Dedifferentiated amniotic fluid mesenchymal stem cell (primary cell): ENCODE measurements at regions not wholly inside any gene's neighbourhood (a gene's known extent, or its start where the extent isn't known, plus 50 kb on each side); places are given as distances from the start of the nearest gene placed in this dataset.
"Not testable (repeated sequence)": the region's sequence is repeated elsewhere in the genome, so short reads cannot be mapped to it uniquely, and the experiment has no call there.

Experiments used
- DNase-seq: peaks from one replicate; pipeline ENCODE4 v3.0.0-alpha.2; 2016; ENCODE audit errors: extremely low spot score

DNA sequence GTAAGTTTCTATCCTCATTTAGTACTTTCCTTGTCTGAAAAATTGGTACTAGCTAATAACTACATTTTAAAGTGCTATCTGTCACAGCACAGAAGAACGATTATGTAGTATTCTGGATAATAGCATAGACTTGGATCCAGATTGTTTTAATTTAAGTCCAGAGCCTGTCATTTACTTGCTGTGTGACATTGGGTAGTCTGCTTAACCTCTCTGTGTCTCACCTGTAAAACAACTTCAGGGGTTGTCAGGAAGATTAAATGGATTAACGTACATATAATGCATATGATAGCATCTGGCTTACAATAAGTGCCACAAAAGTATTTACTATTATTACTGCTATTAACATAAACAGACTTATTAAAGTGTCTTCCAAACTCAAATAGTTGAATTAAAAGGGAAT is 1221.4 kb downstream of the GATA3 start:
- DNase-seq: no peak

DNA sequence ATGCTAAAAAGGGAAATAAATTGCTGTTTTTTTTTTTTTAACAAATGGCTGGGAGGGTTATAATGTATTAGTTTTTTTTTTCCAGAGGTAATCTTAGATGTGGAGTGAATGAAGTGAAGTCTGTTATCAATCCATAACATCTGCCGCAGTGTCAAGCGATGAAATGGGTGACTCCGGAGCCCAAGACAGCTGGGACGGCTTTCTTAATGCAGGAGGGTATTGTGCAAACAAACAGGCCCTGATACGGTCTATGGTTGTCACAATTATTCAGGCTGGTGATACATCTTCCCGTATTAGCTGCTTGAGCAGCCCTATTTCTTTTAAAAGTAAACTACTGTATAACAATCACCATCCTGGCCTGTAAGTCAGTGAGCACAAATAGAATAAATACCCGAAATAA is 1231.2 kb downstream of the GATA3 start:
- no peak for DNase-seq

DNA sequence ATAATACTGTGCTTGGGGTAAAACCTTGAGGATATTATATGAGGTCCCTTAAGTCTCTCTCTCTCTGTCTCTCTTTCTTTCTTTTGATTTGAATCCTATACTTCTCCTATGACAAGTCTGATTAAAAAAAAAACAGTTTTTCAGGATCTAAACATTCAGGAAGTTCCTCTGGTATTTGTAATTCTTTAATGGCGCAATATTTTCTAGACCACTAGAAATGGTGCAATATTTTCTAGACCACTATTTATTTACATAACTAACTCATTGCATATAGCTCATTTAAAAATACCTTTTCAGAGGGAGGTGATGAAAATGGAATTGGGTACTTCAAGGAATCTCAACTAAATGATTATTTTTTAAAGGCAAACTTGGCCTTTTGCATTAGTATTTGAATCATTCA is 1235.3 kb downstream of the GATA3 start:
- no peak for DNase-seq

DNA sequence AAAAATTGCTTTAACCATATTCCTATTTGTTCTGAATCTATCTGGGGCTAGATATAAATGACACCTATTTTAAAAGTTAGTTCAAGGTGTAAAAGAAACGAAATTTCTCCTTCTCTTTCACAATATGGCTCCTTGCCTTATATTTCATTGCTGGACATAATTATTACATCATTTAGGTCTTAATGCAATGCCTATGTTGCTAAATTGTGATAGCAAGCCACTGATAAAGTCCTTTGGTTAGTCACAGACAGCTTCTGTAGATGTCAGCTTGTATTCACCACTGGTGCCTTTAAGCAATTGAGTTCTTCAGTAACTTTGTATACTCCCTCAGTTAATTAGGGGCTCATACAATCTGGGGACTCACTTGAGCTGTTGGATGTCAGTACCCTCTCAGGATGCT is 1236.6 kb downstream of the GATA3 start:
- no peak for DNase-seq

DNA sequence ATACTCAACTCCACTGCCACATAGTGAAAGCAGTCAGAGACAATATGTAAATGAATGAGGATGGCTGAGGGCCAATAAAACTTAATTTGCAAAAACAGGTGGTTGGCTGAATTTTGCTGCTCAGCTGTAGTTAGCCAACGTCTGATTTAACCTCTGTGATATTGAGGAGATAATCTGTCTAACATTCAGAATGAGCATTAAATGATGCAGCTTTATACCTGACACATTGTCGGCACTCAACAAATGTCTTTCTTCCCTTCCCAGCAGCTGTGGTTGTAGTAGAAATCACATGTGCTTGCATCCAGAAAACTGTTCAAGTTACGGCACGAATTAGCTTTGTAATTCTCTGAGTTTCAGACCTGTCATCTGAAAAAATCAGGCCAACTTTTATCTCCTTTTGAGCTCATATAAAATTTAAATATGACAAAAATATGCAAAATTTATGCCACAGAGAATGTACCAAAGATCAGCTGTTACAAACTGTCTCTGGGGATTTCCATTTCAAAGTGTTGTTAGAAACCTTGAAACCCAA is 1239.7 kb downstream of the GATA3 start:
- DNase-seq: no peak

DNA sequence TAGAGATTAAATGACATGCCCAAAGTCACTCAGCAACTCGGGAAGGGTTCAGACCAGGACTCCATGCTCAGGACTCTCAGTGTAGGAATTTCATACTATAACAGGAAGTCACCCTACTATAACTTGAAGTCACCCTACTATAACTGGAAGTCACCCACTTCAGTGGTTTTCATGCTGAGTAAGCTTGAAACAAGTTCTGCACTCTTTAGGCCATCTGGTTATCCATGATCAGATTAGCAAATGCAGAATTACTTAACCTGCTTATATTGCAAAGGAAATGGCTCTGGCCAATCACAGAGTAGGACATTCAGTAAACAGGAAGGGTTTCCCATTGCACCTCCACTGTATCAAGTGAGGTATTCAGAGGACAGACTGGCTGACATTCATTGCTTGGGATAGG is 1240.4 kb downstream of the GATA3 start:
- DNase-seq: no peak

DNA sequence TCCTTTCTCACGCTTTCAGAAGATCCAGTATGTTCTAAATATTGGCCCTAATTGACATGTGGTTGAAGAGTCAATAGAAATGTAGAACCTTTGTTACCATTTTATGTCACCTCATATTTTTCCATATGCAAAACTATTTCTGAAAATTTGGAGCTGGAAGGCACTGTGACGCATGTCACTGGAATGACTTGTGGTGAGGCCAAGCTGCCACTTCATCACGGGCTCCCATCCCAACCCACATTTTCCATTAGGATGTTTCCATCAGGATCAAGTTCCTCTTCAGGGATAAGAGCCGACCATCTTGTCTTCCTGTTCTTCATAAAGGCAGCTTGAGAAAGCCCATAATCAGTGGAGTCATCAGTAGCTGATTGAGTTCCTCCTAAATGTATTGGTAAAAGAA is 1241.7 kb downstream of the GATA3 start:
- DNase-seq: no peak

DNA sequence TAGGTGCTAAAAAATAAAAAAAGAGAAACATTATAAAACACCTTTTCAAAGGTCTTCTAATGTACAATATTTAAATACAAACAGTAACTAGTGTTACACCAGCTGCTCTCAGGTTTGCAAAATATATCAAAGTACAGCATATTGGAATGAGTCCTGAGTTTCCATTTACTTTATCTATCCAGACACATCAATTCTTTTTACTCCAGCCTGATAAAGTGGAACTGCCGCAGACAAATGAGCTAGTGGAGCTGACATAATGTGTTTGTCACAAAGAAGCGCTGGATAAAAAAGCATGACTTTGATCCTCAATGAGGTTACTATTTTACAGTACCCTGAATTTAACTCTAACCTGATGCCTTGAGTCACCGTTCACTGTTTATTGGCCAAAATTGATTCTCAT is 1243.1 kb downstream of the GATA3 start:
- no peak for DNase-seq

DNA sequence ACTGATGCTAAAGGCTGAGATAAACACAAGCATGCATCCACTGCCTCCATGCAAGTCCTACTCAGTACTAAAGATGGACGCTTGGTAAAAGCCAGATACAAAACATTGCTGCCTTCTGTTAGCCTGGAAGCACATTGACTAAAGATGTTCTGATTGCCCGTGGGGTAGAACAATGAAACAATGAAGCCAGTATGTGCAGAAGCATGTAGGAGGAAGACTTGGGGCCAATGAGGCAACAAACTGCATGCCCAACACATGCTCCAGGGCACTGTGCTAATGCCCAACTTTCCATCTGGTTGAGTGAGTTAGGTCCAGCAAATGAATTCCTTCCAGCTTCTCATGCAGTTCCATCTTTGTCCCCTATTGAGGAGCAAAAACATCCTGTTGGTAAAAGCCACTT is 1245.5 kb downstream of the GATA3 start:
- no peak for DNase-seq

DNA sequence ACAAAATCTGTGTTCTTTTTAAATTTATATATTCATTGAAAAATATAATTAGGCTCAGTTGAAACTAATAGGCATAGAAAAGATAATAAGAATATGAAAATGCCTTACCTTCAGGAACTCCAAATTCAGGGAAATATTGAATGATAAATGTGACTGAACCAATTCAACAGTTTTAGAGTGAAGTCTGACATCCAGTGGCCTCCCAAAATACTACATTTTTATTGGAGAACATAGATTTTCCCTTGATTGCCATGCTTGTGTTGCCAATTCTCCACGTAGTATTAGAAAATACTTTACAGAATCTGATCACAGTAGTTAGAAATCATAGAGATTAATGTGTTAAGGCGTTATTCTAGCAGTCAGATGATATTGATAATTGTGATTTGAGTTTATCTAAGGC is 1246.7 kb downstream of the GATA3 start:
- DNase-seq: no peak

DNA sequence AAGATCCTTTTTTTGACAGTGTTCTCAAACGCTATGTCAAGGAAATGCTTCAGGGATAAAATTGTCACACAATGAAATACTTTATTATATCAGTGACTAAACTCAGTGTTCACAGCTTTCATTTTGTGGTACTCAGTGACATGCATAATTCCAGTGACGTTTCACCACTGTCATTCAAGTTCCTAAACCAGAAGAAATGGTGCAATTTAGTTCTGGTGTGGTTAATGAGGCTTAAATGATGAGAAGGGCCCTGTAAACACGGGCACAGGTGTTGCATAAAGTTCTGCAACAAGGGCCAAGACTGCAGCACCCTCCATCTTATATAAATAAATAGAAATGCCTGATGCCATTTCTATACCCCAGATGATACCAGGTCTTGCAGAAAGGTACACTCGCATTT is 1247.1 kb downstream of the GATA3 start:
- DNase-seq: no peak

DNA sequence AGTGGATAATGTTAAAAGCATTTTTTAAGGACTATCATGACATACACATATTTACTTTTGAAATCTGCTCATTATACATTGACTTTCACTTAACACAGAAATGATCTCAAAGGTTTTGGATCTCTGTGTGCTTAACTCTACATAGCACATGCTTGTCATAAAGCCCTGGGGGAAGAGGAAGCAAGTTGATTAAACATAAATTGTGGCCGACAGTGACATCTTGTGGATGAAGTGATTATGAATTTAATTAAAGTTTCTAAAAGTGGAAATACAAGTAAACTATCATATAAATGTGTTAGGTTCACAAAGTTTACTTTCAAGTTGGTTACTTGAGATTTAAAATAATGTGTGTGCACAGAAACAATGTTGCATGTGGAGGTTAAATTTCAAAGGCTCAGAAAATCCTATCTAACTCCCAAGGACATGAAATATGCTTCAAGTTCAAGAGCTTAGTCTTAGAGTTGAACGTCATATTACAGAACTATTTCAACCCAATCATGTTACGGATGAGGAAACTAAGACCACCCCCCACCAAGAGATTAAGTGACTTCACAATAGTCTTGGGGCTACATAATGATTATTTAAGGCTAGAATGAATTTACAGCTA is 1247.8 kb downstream of the GATA3 start:
- DNase-seq: peak; percentile 42

DNA sequence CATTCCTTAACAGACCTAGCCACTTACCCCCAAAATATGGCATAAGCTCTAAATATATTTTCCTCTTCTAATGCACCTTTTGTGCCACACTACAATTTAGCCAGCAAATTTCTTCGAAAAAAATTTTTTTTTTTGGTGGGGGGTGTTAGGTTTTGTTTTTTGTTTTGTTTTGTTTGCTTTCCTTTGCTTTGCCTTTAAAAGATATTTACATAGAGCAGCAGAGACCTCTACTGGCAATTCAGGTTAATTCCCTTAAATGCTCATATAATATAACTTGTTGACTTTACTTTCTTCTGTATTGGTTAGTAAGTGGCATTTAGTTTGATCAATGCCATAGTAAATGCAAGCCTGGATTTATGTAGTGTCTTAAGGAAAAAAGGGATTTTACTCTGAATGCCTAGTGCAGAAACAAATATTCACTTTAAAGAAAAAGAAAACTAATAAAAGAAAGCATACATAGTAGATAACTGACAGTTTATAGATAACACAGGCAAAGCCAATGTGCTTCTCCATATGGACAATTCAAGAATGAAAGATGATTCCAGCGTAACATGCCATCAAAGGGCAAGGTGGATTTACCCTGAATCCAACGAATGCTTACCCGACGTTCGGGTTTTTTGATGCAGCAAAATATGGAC is 1250.6 kb downstream of the GATA3 start:
- DNase-seq: no peak

DNA sequence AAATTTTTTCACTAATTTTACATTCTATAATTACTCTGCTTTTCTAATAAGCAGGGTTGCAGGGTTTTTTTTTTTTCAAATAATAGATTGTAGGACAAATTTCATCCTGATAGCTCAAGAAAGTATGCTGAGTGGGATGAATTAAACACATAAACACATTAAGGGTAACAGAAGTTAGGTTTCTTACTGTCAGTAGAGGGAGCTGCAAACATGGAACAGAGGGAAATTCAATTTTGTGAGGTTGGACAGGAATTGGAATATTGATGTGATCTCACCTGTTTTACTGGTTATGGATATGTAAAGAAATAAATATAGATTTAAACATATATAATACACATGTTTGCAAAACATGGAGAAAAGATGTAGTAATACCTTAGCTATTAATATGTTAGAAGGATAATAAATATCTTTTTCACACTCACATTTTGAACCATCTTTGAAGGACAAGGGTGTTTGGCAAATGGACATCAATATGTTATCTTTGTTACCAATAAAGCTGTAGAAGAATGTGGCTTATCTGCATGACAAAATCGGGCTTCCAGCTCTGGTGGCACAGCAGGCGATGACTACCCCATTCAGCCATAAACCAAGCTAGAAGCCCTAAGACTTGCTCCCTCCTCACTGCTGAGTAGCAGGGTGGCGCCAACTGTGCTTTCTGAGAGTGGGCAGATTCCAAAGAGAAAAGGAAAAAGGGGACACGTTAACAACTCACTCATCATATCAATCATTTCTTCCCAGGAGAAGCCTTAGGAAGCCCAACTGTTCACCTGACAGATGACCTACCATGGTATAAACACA is 1257.4 kb downstream of the GATA3 start:
- DNase-seq: no peak

DNA sequence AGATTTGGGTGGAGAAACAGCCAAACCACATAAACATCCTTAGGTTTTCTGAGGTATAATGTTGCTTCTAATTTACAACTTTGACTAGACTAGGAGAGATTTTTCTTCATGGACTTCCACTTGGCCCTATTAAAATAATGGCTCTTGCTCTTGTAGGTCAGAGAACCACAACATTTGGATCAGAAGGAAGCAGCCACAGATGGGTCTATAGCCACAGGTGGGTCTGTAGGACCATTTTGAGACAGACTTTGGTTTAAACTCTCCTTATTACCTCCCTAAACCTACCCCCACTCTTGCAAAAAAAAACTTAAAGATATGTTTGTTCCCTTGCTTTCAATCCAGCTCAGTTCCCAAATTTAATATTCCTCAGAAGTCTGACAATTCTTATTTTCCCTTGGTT is 1260.8 kb downstream of the GATA3 start:
- no peak for DNase-seq

DNA sequence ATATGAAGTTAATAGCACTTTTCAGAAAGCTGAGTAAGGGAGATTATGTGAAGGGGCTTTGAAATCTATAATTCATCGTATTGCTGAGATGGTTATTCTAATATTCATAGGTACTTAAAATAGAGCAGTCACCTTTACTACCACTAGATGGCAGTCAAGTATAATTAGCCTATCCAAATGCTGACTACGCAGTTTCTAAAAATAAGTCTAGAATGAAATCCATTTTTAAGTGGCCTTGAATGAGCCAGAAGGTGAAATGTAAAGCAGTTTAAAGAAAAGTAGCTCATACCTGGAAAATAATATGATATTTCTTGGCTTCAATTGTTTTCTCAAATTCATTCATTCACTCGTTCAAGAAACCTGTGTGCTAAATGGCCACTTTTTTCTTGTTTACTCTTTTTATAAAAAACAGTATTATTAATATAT is 1277.1 kb downstream of the GATA3 start:
- DNase-seq: peak; percentile 54

DNA sequence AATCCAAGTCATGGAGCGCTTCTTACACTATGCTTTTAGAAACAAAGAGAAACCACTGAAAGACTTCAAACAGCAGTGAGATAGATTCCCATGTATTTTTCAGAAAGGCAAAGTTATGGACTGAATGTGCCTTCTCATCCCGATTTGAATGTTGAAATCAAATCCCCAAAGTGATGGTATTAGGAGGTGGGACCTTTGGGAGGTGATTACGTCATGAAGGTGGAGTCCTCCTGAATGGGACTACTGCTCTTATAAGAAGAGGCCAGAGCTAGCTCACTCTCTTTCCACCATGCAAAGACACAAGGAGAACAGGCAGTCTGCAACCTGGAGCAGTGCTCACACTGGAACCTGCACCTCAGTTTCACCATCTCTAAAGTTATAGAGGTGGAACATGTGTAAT is 1279.8 kb downstream of the GATA3 start:
- DNase-seq: no peak

DNA sequence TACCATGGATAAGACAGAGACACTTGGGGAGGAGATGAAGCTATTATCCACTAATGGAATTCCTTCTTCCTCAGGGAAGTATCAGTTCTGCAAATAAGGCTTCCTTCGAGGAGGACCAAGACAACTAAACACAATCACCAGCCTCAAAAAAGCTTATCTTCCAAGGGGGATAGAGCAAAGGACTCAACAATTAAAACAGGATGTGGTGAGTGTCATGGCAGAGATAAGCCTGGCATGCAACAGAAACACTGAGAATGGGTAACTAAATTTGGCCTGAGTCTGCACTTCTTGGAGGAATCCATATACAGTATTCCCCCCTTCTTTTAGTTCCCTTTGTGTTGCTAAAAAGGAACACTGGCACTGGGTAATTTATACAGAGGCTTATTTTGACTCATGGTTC is 1285.2 kb downstream of the GATA3 start:
- no peak for DNase-seq

DNA sequence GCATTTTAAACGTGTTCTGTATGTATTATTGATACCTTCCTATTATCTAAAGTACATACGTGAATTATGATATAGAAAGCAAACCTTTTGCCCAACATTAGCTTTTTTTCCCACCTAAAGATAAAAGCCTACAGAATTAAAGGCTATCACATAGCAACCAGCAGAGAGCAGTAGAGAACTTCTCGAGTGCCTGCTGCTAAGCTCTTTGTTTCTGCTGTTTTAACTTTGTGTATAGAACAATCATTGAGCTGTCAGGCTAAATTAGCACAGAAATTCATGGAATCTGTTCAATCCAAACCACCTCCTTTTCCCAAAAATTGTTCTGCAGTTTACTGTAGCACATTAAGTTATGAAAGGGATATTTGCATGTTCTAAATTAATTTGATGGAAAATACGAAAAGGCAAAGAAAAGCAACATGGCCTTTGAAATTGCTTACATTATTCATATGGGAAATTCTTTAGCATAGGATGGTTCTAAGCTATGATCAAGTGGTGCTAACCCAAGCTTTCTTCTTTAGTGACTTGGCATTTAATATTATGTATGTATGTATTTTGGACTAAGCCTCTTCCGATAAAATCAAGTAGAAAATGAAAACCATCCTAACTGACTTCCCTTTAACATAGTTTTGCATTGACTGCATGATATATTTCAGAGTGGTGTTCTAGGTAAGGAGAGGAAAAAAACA is 1288.5 kb downstream of the GATA3 start:
- no peak for DNase-seq

DNA sequence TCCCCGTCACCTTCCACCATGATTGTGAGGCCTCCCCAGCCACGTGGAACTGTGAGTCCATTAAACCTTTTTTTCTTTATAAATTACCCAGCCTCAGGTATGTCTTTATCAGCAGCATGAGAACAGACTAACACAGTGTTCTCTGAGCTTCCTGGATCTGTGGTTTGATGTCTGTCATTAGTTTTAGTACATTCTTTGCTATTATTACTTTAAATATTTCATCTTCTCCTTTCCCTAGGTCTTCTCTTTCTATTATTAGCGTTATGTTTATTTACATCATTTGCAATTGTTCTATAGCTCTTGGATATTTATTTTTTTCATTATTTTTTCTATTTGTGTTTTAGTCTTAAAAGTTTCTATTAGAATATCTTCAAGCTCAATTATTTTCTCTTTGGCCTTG is 1293.4 kb downstream of the GATA3 start:
- not testable (repeated sequence) for DNase-seq

DNA sequence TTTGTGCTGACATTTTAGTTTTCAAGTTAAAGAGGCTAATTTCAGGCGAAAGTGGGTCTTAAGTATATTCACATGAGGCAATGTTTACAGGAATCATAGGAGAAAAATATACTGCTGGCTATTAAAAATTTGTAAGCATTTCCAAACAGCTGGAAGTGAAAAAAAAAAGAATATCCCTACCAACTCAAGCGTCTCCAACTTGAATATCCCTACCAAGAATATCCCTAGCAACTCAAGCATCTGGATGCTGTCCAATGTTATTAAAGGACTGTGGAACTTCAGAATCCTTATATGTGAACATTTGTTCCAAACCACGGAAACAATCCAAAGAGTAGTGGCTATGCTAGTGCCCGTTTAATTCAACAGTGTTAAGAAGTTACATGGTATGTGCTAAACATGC is 1303.0 kb downstream of the GATA3 start:
- DNase-seq: no peak

DNA sequence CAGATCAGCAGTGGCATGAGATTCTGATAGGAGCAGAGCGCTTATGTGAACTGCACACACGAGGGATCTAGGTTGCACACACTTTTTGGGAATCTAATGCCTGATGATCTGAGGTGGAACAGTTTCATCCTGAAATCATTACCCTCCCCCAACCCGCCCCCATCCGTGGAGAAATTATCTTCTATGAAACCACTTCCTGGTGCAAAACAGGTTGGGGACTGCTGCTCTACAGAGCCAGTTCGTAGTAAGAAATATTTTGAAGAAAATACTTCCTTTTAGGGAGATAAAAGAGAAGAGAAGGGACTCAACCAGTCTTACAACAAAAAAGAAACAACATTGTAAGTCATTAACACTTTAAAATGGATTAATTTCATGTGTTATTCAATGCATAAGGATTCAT is 1308.2 kb downstream of the GATA3 start:
- DNase-seq: no peak
